DMS114 treated with DMSO at 0.1 percent for 48 hours (cell line): ENCODE measurements at regions not wholly inside any gene's neighbourhood (a gene's known extent, or its start where the extent isn't known, plus 50 kb on each side); places are given as distances from the start of the nearest gene placed in this dataset.

ENCODE experiments used
- DNase-seq: peaks from one replicate; lab custom pipeline; 2025; ENCODE audit not compliant: unreplicated experiment; lab: John Stamatoyannopoulos, UW

GRCh38 chr2:150020937-150021673, 433.5 kb upstream of the MMADHC start:
- no peak for DNase-seq

DNA sequence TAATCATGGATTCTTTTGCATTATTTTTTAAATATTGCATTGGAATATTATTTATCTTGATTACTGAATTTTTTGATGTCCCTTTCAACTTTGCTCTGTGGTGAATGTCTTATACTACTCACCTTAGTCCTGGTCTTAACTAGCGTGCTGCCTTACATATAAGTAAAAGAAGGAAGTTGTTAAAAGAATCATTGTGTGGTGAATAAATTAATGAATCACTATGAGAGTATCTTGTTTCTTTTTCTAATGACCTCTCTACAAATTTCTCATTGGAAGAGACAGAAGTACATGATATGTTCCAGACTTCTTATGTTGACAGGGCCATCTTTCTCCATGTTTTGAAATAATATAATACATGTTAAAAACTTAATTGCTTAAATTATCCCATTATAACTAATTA, 432.6 kb upstream of the MMADHC start:
- no peak for DNase-seq

- no peak for DNase-seq
Observed at GRCh38 chr2:150019063-150019462, 431.5 kb upstream of the MMADHC start.

- no peak for DNase-seq
Observed at GRCh38 chr2:150012986-150013385, 425.4 kb upstream of the MMADHC start.

GRCh38 chr2:150011161-150011730, 423.7 kb upstream of the MMADHC start:
- no peak for DNase-seq

DNA sequence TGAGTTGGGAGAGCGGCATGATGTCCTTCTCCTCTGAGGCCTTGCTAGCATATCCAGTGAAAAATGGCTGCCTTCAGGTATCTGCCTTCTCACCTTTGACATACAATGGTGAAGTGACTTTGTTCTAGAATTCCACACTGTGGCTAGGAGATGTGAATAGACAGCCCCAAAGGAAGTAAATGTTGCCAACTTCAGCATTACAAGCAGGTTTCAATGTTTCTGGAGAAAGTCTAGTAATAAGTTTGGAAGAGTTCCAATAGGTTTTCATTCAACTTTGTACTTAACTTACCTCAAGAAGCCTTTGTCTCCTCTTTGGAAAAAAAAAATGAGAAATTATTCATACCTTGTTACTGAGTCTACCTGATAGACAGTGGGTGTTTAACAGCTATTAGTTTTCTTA, 421.3 kb upstream of the MMADHC start:
- no peak for DNase-seq

- DNase-seq, result no peak
Observed at GRCh38 chr2:150007815-150008430, 420.3 kb upstream of the MMADHC start.

DNA sequence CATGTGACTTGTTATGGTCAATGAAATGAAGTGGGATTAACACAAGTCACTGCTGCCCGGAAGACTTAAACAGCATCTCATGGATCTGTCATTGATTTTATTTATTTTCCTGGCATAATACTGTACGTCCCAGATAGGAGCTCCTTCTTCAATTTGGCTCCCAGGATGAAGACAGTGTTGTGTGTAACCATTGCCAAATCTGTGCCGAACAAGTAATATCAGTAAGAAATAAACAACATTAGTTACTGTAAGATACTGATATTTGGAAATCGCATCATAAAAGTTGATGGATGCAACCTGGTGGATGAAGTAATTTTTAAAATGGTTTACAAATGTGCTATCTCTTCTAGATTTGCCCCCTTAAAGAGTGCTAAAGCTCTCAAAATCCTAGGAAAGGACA, 419.0 kb upstream of the MMADHC start:
- no peak for DNase-seq

- no peak for DNase-seq
Observed at GRCh38 chr2:150003544-150003943, 416.0 kb upstream of the MMADHC start.

GRCh38 chr2:150001788-150002187, 414.2 kb upstream of the MMADHC start:
- no peak for DNase-seq

DNA sequence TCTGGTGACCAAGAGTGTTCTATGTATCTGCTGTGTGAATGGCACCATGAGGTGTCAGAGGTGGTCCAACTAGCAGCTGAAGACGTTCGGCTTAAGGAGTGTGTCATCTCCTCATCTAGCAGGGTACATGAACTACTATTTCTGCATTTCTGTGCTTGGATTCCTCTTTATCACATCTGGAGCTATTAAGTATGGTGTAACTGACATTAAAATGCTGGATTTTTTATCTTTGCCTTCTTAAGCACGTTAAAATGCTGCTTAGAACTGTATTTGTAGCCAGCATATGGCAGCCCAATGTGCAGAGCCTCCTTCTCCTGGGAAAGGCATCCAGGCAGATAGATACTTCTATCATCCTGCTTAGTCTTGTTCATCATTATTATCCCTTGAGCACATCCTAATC, 409.3 kb upstream of the MMADHC start:
- DNase-seq, result no peak

- DNase-seq, result no peak
Observed at GRCh38 chr2:149994057-149994728, 406.6 kb upstream of the MMADHC start.

GRCh38 chr2:149993316-149993715, 405.7 kb upstream of the MMADHC start:
- no peak for DNase-seq

GRCh38 chr2:149991576-149991975, 404.0 kb upstream of the MMADHC start:
- DNase-seq, result no peak

DNA sequence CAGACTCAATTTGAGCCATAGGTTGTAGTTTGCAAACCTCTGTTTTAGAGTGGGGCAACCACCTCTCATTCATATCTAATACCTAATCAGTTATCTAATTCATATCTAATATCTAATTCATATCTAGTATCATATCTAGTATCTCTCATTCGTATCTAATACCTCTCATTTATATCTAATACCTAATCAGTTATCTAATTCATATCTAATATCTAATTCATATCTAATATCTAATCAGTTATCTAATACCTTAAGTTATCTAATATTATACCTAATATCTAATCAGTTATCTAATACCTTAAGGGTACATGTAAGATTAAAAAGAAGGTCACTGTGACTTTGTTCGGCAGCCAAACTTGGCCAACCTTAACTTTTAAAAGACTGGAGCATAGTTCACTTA, 403.4 kb upstream of the MMADHC start:
- DNase-seq, result no peak

DNA sequence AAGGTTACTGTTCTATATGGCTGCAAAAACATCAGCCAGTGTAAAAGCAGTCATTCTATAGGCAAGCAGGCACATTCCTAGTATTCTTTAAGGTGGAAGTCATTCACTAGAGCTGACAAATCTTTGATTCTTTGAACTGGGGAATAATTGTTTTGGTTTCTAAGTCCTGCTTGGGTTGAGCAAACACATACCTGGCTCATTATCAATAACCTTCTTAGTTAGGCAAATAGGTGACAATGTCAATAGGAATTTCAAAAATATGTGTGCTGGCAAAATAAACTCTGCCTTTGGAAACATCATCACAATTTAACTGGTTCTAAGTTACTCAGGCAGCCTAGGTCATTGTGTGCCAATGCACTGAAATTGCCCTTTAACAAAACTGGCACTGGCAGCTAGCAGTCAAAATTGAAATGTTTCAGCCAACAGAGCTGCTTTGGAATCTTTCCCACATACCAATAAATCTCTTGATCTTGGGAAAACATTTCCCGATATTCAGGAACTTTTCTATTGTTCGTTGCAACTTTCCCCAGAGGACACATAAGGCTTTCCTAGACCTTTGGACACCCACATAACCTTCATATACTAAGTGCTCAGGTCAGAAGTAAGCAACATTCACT, 402.0 kb upstream of the MMADHC start:
- DNase-seq, result no peak

GRCh38 chr2:149988361-149988760, 400.8 kb upstream of the MMADHC start:
- DNase-seq, result no peak

- DNase-seq, result no peak
Observed at GRCh38 chr2:149986861-149987260, 399.3 kb upstream of the MMADHC start.

DNA sequence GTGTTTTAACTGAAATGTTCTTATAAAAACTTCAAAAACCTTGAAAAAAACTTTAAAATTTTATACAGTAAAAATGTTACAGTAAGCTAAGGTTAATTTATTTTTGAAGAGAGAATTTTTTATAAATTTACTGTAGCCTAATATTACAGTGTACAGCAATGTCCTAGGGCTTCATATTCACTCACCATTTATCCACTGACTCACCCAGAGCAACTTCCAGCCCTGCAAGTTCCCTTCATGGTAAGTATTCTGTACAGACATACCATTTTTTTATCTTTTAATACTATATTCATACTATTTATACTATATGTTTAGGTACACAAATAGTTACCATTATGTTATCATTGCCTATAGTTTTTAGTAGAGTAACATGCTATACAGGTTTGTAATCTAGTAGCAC, 396.7 kb upstream of the MMADHC start:
- DNase-seq, result no peak

DNA sequence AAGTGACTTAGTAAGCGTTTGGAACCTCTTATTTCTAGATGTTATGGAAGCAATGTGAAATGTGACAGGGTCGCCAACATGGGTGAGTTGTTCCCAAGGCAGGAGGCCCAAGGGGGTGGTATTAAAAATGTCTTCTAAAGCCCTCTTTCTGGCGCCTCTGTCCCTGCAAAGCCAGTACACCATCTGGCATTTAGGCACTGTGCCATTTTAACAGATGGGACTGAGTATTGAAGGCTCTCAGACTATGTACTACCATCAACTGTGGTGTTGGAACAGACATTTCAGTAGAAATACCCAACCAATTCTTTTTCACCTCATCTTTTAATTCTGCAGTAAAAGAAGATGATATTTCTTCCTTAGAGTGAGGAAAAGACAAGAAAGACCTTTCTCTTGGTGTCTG, 384.5 kb upstream of the MMADHC start:
- no peak for DNase-seq

DNA sequence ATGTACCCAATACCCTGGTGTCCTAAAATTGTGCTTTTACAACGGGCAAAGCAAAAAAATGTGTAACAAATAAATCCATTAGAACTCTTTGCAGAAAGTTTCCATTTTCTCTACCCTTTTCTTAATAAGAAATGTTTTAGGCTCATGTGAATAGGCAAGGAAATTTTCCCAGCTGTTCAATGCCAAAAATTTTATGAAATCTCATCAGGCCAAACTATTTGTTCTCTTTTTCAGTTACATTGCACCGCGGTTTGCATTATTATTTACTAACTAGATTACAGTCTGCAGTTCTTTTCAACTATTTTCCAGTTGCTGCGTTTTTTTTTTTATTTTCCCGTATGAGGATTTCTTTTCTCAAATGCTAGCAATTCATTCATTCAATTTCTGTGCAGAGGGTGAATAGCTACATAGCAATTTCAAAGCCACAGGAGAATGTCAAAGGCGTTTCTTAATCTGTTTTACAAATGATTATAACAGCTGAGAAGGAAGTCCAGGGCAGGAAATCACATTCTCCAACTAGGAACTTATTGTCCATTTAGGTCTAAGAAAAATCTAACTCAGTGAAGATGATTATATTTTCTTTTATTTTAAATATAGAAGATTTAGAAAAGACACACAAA, 367.5 kb upstream of the MMADHC start:
- no peak for DNase-seq
